Suprapubic skin (tissue), 3 donors: ENCODE measurements at regions not wholly inside any gene's neighbourhood (a gene's known extent, or its start where the extent isn't known, plus 50 kb on each side); places are given as distances from the start of the nearest gene placed in this dataset.

ENCODE experiments used
- CTCF ChIP-seq, 2 donors: fragments of 200-600 bp in 1 of 2; fragments of 450-650 bp in 1 of 2; sonication (generic) in 1 of 2; IDR thresholded peaks; one replicate each; pipeline ENCODE4 v1.5.1; 2016 to 2019; ENCODE audit warnings: antibody characterized with exemption in 2 of 2, mild to moderate bottlenecking in 1 of 2, moderate library complexity in 1 of 2
- POLR2A ChIP-seq, 2 donors: fragments of 450-650 bp; IDR thresholded peaks; one replicate each; pipeline ENCODE4 v1.6.1; 2017; ENCODE audit warnings: antibody characterized with exemption in 2 of 2, mild to moderate bottlenecking in 2 of 2, moderate library complexity in 2 of 2

- TF ChIP-seq POLR2A (IDR thresholded peaks at IDR 0.05) (no peak), CTCF (IDR thresholded peaks at IDR 0.05) (no peak)
Measured at GRCh38 chr2:221726894-221727513, 154.9 kb upstream of the EPHA4 start.
